Endometrium (tissue), 2 donors: ENCODE measurements at regions not wholly inside any gene's neighbourhood (a gene's known extent, or its start where the extent isn't known, plus 50 kb on each side); places are given as distances from the start of the nearest gene placed in this dataset.
"Not testable (repeated sequence)": the region's sequence is repeated elsewhere in the genome, so short reads cannot be mapped to it uniquely, and the experiment has no call there.

Experiments
- FAIRE-seq: peaks from 2 replicates; lab custom pipeline; 2012; peaks lifted over from hg19 to GRCh38; lab: Jason Lieb, UNC
- donor health status: control.
- donor health status: control.

GRCh38 chr4:84126061-84126787 lies 372.9 kb downstream of the NKX6-1 start:
- no peak for FAIRE-seq

GRCh38 chr4:84110040-84110439 lies 389.1 kb downstream of the NKX6-1 start:
- FAIRE-seq = no peak

- FAIRE-seq = not testable (repeated sequence)
Measured at GRCh38 chr4:84101653-84102625, 397.2 kb downstream of the NKX6-1 start.

- no peak for FAIRE-seq
Measured at GRCh38 chr4:84100071-84100470, 399.0 kb downstream of the NKX6-1 start.

GRCh38 chr4:84099599-84099998 lies 399.5 kb downstream of the NKX6-1 start:
- no peak for FAIRE-seq

GRCh38 chr4:84091266-84091665 lies 407.8 kb downstream of the NKX6-1 start:
- no peak for FAIRE-seq

GRCh38 chr4:84089652-84090437 lies 409.2 kb downstream of the NKX6-1 start:
- FAIRE-seq = no peak

GRCh38 chr4:84085986-84086385 lies 413.1 kb downstream of the NKX6-1 start:
- no peak for FAIRE-seq

GRCh38 chr4:84070289-84070688 lies 428.8 kb downstream of the NKX6-1 start:
- FAIRE-seq = peak; percentile 68

GRCh38 chr4:84063619-84064018 lies 435.5 kb downstream of the NKX6-1 start:
- FAIRE-seq = no peak

- FAIRE-seq = no peak
Measured at GRCh38 chr4:84058201-84058600, 440.9 kb downstream of the NKX6-1 start.

- no peak for FAIRE-seq
Measured at GRCh38 chr4:84051639-84052038, 447.5 kb downstream of the NKX6-1 start.

GRCh38 chr4:84051089-84051488 lies 448.0 kb downstream of the NKX6-1 start:
- no peak for FAIRE-seq

- no peak for FAIRE-seq
Measured at GRCh38 chr4:84050015-84050414, 449.1 kb downstream of the NKX6-1 start.

GRCh38 chr4:84046551-84046950 lies 452.5 kb downstream of the NKX6-1 start:
- no peak for FAIRE-seq

GRCh38 chr4:84041426-84041825 lies 457.7 kb downstream of the NKX6-1 start:
- no peak for FAIRE-seq

- no peak for FAIRE-seq
Measured at GRCh38 chr4:84035568-84035967, 463.5 kb downstream of the NKX6-1 start.

- FAIRE-seq = no peak
Measured at GRCh38 chr4:84032372-84032771, 466.7 kb downstream of the NKX6-1 start.

GRCh38 chr4:84031401-84031800 lies 467.7 kb downstream of the NKX6-1 start:
- no peak for FAIRE-seq

GRCh38 chr4:84028340-84028739 lies 470.8 kb downstream of the NKX6-1 start:
- FAIRE-seq = no peak

GRCh38 chr4:84024405-84024804 lies 474.7 kb downstream of the NKX6-1 start:
- no peak for FAIRE-seq

GRCh38 chr4:84022564-84022963 lies 476.5 kb downstream of the NKX6-1 start:
- FAIRE-seq = no peak
